ENCODE measurements at regions not wholly inside any gene's neighbourhood (a gene's known extent, or its start where the extent isn't known, plus 50 kb on each side); places are given as distances from the start of the nearest gene placed in this dataset.
"Not testable (repeated sequence)": the region's sequence is repeated elsewhere in the genome, so short reads cannot be mapped to it uniquely, and the experiment has no call there.

DNA sequence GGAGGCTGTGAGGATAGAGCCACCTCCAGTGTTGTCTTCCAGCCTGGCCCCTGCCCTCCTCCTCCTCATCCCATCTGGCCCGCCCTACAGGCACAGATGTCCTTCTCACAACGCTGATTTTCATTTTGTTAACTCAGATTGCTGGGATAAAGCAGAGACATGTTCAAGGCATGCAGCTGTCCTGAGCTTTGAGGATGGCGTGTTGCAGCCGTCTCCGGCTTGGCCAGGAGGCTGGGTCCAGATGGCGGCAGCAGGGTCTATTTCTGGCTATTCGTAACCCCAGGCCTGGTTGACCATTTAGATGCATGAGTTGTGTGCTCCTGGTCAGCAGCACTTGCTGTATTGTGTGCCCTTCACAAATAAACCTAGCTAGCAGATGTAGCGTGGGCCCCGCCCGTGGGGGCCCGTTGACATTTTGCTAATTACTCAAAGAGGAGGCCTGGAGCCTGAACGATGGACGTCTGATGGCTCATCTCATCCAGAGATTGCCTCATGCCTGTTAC, 185.0 kb downstream of the BANP start:
- TF ChIP-seq CTCF, EZH2phosphoT487 (IDR thresholded peaks at IDR 0.05): not testable (repeated sequence)
